ENCODE measurements at regions not wholly inside any gene's neighbourhood (a gene's known extent, or its start where the extent isn't known, plus 50 kb on each side); places are given as distances from the start of the nearest gene placed in this dataset.

GRCh38 chr5:104755806-104756205, 1193.2 kb upstream of the NUDT12 start:
- no peaks in the 10 kb centered on the region for H3K36me3 ChIP-seq
- no peak overlapping the region for H3K27ac ChIP-seq
- H3K27me3 ChIP-seq: no peaks in the 10 kb centered on the region
- H3K9me3 ChIP-seq: peaks cover 0 to 5% (median 0%) of the 10 kb centered on the region in 12 donors
- H3K4me3 ChIP-seq: no peak overlapping the region
- ATAC-seq: no peak
- WGBS, 4 donors: 79 to 84% (median 80%) methylated on average over 2 of the region's 2 CpGs
- no peaks in the 10 kb centered on the region for H3K4me1 ChIP-seq
- DNase-seq: no peak
- intact Hi-C loops (cut with DNase I): no loop called here
- no peak for TF ChIP-seq POLR2A (IDR thresholded peaks at IDR 0.05)
- TF ChIP-seq CTCF (IDR thresholded peaks at IDR 0.05): no peak

- ATAC-seq (no peak), DNase-seq (no peak)
- intact Hi-C loops (cut with DNase I): no loop called here
- Histone ChIP-seq H3K27ac (no peak overlapping the region), H3K27me3 (no peaks in the 10 kb centered on the region), H3K4me1 (no peaks in the 10 kb centered on the region), H3K36me3 (no peaks in the 10 kb centered on the region), H3K4me3 (no peak overlapping the region), H3K9me3 (no peaks in the 10 kb centered on the region)
- TF ChIP-seq CTCF (IDR thresholded peaks at IDR 0.05) (no peak), POLR2A (IDR thresholded peaks at IDR 0.05) (no peak)
- WGBS, 4 donors: 48 to 64% (median 54%) methylated on average over 3 of the region's 3 CpGs
These were observed 1191.9 kb upstream of the NUDT12 start for GRCh38 chr5:104754311-104754995.

GRCh38 chr5:104751969-104752368, 1189.4 kb upstream of the NUDT12 start:
- intact Hi-C loops (cut with DNase I): no loop called here
- Histone ChIP-seq H3K27ac (no peak overlapping the region), H3K27me3 (no peaks in the 10 kb centered on the region), H3K9me3 (peaks cover 0 to 6% (median 0%) of the 10 kb centered on the region in 12 donors), H3K4me3 (no peak overlapping the region), H3K36me3 (no peaks in the 10 kb centered on the region), H3K4me1 (no peaks in the 10 kb centered on the region)
- no peak for TF ChIP-seq CTCF (IDR thresholded peaks at IDR 0.05)
- TF ChIP-seq POLR2A (IDR thresholded peaks at IDR 0.05): no peak
- WGBS, 4 donors: 71 to 95% (median 76%) methylated on average over 1 of the region's 1 CpG
- no peak for DNase-seq
- ATAC-seq: no peak

- intact Hi-C loops (cut with DNase I): no loop called here
- Histone ChIP-seq H3K4me1 (no peaks in the 10 kb centered on the region), H3K9me3 (peaks cover 0 to 17% (median 0%) of the 10 kb centered on the region in 12 donors), H3K36me3 (no peaks in the 10 kb centered on the region), H3K4me3 (no peak overlapping the region), H3K27ac (no peak overlapping the region), H3K27me3 (no peaks in the 10 kb centered on the region)
- no peak for DNase-seq
- TF ChIP-seq CTCF (IDR thresholded peaks at IDR 0.05) (no peak), POLR2A (IDR thresholded peaks at IDR 0.05) (no peak)
- ATAC-seq: no peak
- 52 to 65% (median 61%) methylated on average over 3 of the region's 3 CpGs for WGBS, 4 donors
These were observed 1177.3 kb upstream of the NUDT12 start for GRCh38 chr5:104739905-104740304.
